ENCODE measurements at regions not wholly inside any gene's neighbourhood (a gene's known extent, or its start where the extent isn't known, plus 50 kb on each side); places are given as distances from the start of the nearest gene placed in this dataset.
"Not testable (repeated sequence)": the region's sequence is repeated elsewhere in the genome, so short reads cannot be mapped to it uniquely, and the experiment has no call there.

- DNase-seq, result no peak
Measured at GRCh38 chr7:20466543-20467021, 135.9 kb downstream of the ITGB8 start.

GRCh38 chr7:20470082-20470481 is 139.4 kb downstream of the ITGB8 start:
- no peak for DNase-seq

GRCh38 chr7:20470726-20471125 is 140.0 kb downstream of the ITGB8 start:
- DNase-seq, result no peak

- no peak for DNase-seq
Measured at GRCh38 chr7:20474249-20474648, 141.2 kb upstream of the ABCB5 start.

GRCh38 chr7:20475756-20476155 is 139.7 kb upstream of the ABCB5 start:
- no peak for DNase-seq

GRCh38 chr7:20477067-20477466 is 138.4 kb upstream of the ABCB5 start:
- no peak for DNase-seq

GRCh38 chr7:20479706-20480105 is 135.8 kb upstream of the ABCB5 start:
- no peak for DNase-seq

GRCh38 chr7:20482071-20482470 is 133.4 kb upstream of the ABCB5 start:
- no peak for DNase-seq

- DNase-seq, result no peak
Measured at GRCh38 chr7:20484356-20484755, 131.1 kb upstream of the ABCB5 start.

GRCh38 chr7:20488850-20489249 is 126.6 kb upstream of the ABCB5 start:
- DNase-seq, result no peak

GRCh38 chr7:20491284-20491683 is 124.2 kb upstream of the ABCB5 start:
- no peak for DNase-seq

- DNase-seq, result no peak
Measured at GRCh38 chr7:20494566-20494965, 120.9 kb upstream of the ABCB5 start.

- not testable (repeated sequence) for DNase-seq
Measured at GRCh38 chr7:20501473-20501872, 114.0 kb upstream of the ABCB5 start.

- DNase-seq, result no peak
Measured at GRCh38 chr7:20503278-20503950, 112.1 kb upstream of the ABCB5 start.

- no peak for DNase-seq
Measured at GRCh38 chr7:20504060-20504459, 111.4 kb upstream of the ABCB5 start.

GRCh38 chr7:20506175-20506574 is 109.3 kb upstream of the ABCB5 start:
- DNase-seq, result no peak

- no peak for DNase-seq
Measured at GRCh38 chr7:20507157-20507556, 108.3 kb upstream of the ABCB5 start.

- DNase-seq, result no peak
Measured at GRCh38 chr7:20508109-20508508, 107.4 kb upstream of the ABCB5 start.

- no peak for DNase-seq
Measured at GRCh38 chr7:20509892-20510572, 105.4 kb upstream of the ABCB5 start.

- no peak for DNase-seq
Measured at GRCh38 chr7:20510573-20510900, 104.9 kb upstream of the ABCB5 start.

- no peak for DNase-seq
Measured at GRCh38 chr7:20513341-20513740, 102.1 kb upstream of the ABCB5 start.

GRCh38 chr7:20513897-20514296 is 101.6 kb upstream of the ABCB5 start:
- no peak for DNase-seq

GRCh38 chr7:20514364-20514763 is 101.1 kb upstream of the ABCB5 start:
- DNase-seq, result peak; percentile 87

- no peak for DNase-seq
Measured at GRCh38 chr7:20519645-20520044, 95.8 kb upstream of the ABCB5 start.

- DNase-seq, result no peak
Measured at GRCh38 chr7:20520530-20520929, 94.9 kb upstream of the ABCB5 start.
